Bone marrow (tissue), 2 donors: ENCODE measurements at regions not wholly inside any gene's neighbourhood (a gene's known extent, or its start where the extent isn't known, plus 50 kb on each side); places are given as distances from the start of the nearest gene placed in this dataset.
"Not testable (repeated sequence)": the region's sequence is repeated elsewhere in the genome, so short reads cannot be mapped to it uniquely, and the experiment has no call there.

Experiments
- DNase-seq, 2 donors: peaks; one replicate each; lab custom pipeline; 2025; lab: John Stamatoyannopoulos, UW

- no peak for DNase-seq
Measured at GRCh38 chr5:158202801-158203200, 343.9 kb upstream of the CLINT1 start.

GRCh38 chr5:158200619-158201018 lies 341.7 kb upstream of the CLINT1 start:
- DNase-seq, result no peak

- no peak for DNase-seq
Measured at GRCh38 chr5:158198636-158199035, 339.7 kb upstream of the CLINT1 start.

- no peak for DNase-seq
Measured at GRCh38 chr5:158195416-158196210, 336.7 kb upstream of the CLINT1 start.

GRCh38 chr5:158194561-158194976 lies 335.6 kb upstream of the CLINT1 start:
- no peak for DNase-seq

GRCh38 chr5:158193395-158193794 lies 334.4 kb upstream of the CLINT1 start:
- DNase-seq, result not testable (repeated sequence)

- DNase-seq, result no peak
Measured at GRCh38 chr5:158180407-158180806, 321.5 kb upstream of the CLINT1 start.

- DNase-seq, result no peak
Measured at GRCh38 chr5:158179271-158179670, 320.3 kb upstream of the CLINT1 start.

- DNase-seq, result no peak
Measured at GRCh38 chr5:158178535-158178934, 319.6 kb upstream of the CLINT1 start.

GRCh38 chr5:158177146-158177545 lies 318.2 kb upstream of the CLINT1 start:
- DNase-seq, result no peak

- DNase-seq, result no peak
Measured at GRCh38 chr5:158175934-158176481, 317.1 kb upstream of the CLINT1 start.

- peak; percentile 9 for DNase-seq
Measured at GRCh38 chr5:158174918-158175851, 316.2 kb upstream of the CLINT1 start.

GRCh38 chr5:158174026-158174425 lies 315.1 kb upstream of the CLINT1 start:
- no peak for DNase-seq

GRCh38 chr5:158172005-158172404 lies 313.1 kb upstream of the CLINT1 start:
- DNase-seq, result no peak

- DNase-seq, result no peak
Measured at GRCh38 chr5:158170534-158170933, 311.6 kb upstream of the CLINT1 start.

- DNase-seq, result no peak
Measured at GRCh38 chr5:158170060-158170459, 311.1 kb upstream of the CLINT1 start.

GRCh38 chr5:158166424-158166823 lies 307.5 kb upstream of the CLINT1 start:
- no peak for DNase-seq

GRCh38 chr5:158165647-158166046 lies 306.7 kb upstream of the CLINT1 start:
- DNase-seq, result no peak

GRCh38 chr5:158164296-158165047 lies 305.5 kb upstream of the CLINT1 start:
- no peak for DNase-seq

- DNase-seq, result no peak
Measured at GRCh38 chr5:158163451-158164295, 304.7 kb upstream of the CLINT1 start.

GRCh38 chr5:158162479-158163034 lies 303.6 kb upstream of the CLINT1 start:
- no peak for DNase-seq
